GM12872 (cell line): ENCODE measurements at regions not wholly inside any gene's neighbourhood (a gene's known extent, or its start where the extent isn't known, plus 50 kb on each side); places are given as distances from the start of the nearest gene placed in this dataset.

ENCODE experiments used
- CTCF ChIP-seq: IDR thresholded peaks from 3 replicates; pipeline ENCODE4 v1.5.1; 2011; ENCODE audit warnings: low read depth, mild to moderate bottlenecking, low read length, moderate library complexity; ENCODE audit not compliant: insufficient read depth

- TF ChIP-seq CTCF = no peak
Observed at GRCh38 chr13:39913339-39913738, 257.9 kb downstream of the COG6 start.

GRCh38 chr13:39913928-39914327 is 258.5 kb downstream of the COG6 start:
- no peak for TF ChIP-seq CTCF

DNA sequence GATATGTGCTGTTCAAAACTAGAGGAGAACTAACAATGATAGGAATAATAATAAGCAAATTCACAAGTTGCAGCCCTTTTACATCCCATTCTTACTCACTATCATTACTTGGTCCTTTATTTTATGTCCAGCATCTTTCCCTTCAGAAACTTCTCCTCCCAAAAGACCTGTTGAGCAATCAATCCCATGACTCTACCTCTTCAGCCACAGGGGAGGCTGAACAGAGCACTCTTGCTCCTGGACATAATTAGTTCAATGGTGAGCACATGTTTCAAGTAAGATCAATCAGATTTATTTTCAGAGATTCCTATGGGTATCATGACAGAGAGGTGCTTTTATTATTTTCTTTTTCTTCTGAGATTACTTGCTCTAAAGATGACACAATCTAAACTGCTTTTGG is 260.0 kb downstream of the COG6 start:
- no peak for TF ChIP-seq CTCF

GRCh38 chr13:39916330-39916729 is 260.9 kb downstream of the COG6 start:
- TF ChIP-seq CTCF = no peak

DNA sequence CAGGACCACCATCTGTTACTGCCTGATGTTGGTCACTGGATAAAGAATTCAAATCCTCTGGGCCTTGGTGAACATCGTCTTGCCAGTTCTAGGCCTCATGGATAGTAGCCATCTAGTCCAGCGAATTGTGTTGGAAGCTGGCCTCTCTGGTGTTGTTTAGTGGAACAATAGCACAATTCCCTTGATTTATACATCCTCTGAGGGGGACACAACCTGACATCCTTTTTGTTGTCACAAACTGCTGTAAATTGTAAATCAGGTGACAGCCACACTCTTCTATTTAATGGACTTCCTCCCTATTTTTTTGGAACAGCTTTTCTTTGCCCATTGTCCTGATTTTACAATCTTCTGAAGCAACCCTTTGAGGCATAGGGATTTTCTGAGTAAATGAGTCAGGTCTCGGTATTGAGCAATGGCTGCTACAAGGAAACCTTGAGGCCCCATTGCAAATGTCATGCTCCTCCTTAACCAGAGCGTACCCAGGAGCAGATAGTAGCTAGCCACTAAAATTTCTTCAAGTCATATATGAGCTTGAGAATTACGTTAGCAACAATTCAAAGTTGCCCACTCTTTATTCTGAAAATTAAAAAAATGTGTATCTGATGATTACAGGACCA is 263.3 kb downstream of the COG6 start:
- TF ChIP-seq CTCF = no peak

DNA sequence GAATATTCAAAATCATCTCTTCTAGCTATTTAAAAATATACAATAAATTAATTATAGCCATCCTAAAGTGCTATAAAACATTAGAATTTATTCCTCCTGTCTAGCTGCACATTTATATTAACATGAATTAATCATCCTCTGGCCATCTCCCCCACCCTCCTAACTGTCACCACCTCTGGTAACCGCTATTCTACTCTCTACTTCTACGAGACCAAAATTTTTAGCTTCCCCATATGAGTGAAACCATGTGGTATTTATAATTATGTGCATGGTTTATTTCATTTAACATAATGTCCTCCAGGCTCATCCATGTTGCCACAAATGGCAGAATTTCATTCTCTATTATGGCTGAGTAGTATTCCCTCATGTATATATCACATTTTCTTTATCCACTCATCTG is 265.2 kb downstream of the COG6 start:
- TF ChIP-seq CTCF = no peak

DNA sequence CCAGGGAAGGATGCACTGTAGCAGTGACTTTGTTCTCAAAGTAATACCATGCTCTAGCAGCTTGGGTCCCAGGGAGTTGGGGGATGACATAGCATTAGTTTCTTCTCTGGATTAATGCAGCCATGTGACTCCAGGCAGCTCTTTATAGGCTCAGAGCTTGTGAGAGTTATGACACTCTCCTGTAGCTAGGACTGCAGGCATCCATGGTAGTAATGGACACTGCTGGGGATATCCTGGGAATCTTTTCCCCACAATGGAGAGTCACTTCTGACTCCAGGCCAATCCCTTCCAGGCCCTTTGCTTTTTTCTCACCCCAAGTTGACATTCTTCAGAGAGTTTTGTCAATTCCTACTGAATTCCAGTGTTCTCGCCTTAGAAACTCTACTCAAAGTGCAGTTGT is 270.9 kb downstream of the COG6 start:
- no peak for TF ChIP-seq CTCF
